Testis (tissue), 2 donors: ENCODE measurements at regions not wholly inside any gene's neighbourhood (a gene's known extent, or its start where the extent isn't known, plus 50 kb on each side); places are given as distances from the start of the nearest gene placed in this dataset.

Experiments used
- DNase-seq: peaks from one replicate; pipeline ENCODE4 v3.0.0-alpha.2; 2019
- H3K27ac ChIP-seq, 2 donors: fragments of 200-600 bp; sonication (generic); one replicate each; pipeline ENCODE4 v1.5.1; 2019
- H3K27me3 ChIP-seq: fragments of 200-600 bp; sonication (generic); one replicate; pipeline ENCODE4 v1.5.1; 2019
- H3K36me3 ChIP-seq: fragments of 200-600 bp; sonication (generic); one replicate; pipeline ENCODE4 v1.5.1; 2017; ENCODE audit warnings: low read depth; ENCODE audit errors: missing control alignments
- H3K4me1 ChIP-seq: fragments of 200-600 bp; sonication (generic); one replicate; pipeline ENCODE4 v1.5.1; 2019
- H3K4me3 ChIP-seq, 2 donors: fragments of 200-600 bp; sonication (generic); one replicate each; pipeline ENCODE4 v1.5.1; 2017 to 2019
- H3K9me3 ChIP-seq: fragments of 200-600 bp; sonication (generic); one replicate; pipeline ENCODE4 v1.5.1; 2017
- POLR2A ChIP-seq: fragments of 450-650 bp; IDR thresholded peaks from one replicate; pipeline ENCODE4 v1.6.1; 2017; ENCODE audit warnings: antibody characterized with exemption, mild to moderate bottlenecking, moderate library complexity
- WGBS, 2 donors: methylation state at CpG; one replicate each; pipeline ENCODE4 v1.1.5; 2018; 5-methylcytosine and 5-hydroxymethylcytosine counted together
- intact Hi-C: fragments of 100-400 bp; cut with DNase I; formaldehyde crosslinking; loops from one replicate; pipeline ENCODE4 v1.15.1; 2023; ENCODE audit warnings: low total_unique reads
- TF ChIP-seq, protein P1 (sequence below), 3 experiments: fragments of 450-650 bp in 2 of 3; fragments of 200-600 bp in 1 of 3; sonication (generic) in 1 of 3; IDR thresholded peaks; one replicate each; pipeline ENCODE4 v1.5.1; 2016 to 2019; ENCODE audit warnings: antibody characterized with exemption in 3 of 3, mild to moderate bottlenecking in 2 of 3, moderate library complexity in 1 of 3

- Histone ChIP-seq H3K27me3 (no peaks in the 10 kb centered on the region), H3K9me3 (no peaks in the 10 kb centered on the region), H3K4me3 (no peak overlapping the region), H3K36me3 (no peaks in the 10 kb centered on the region), H3K27ac (no peak overlapping the region), H3K4me1 (no peaks in the 10 kb centered on the region)
- no peak for TF ChIP-seq POLR2A
- TF ChIP-seq, protein P1, sequence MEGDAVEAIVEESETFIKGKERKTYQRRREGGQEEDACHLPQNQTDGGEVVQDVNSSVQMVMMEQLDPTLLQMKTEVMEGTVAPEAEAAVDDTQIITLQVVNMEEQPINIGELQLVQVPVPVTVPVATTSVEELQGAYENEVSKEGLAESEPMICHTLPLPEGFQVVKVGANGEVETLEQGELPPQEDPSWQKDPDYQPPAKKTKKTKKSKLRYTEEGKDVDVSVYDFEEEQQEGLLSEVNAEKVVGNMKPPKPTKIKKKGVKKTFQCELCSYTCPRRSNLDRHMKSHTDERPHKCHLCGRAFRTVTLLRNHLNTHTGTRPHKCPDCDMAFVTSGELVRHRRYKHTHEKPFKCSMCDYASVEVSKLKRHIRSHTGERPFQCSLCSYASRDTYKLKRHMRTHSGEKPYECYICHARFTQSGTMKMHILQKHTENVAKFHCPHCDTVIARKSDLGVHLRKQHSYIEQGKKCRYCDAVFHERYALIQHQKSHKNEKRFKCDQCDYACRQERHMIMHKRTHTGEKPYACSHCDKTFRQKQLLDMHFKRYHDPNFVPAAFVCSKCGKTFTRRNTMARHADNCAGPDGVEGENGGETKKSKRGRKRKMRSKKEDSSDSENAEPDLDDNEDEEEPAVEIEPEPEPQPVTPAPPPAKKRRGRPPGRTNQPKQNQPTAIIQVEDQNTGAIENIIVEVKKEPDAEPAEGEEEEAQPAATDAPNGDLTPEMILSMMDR (IDR thresholded peaks at IDR 0.05) = no peak
- DNase-seq = no peak
- WGBS, 2 donors = 79 to 81% methylated on average over 14 to 20 of the region's 20 CpGs
- intact Hi-C loops = no loop called here
Observed at GRCh38 chr22:49323751-49324415, 503.8 kb downstream of the BRD1 start.

GRCh38 chr22:49322861-49323622, 504.6 kb downstream of the BRD1 start:
- Histone ChIP-seq H3K9me3 (no peaks in the 10 kb centered on the region), H3K4me3 (no peak overlapping the region), H3K36me3 (no peaks in the 10 kb centered on the region), H3K27me3 (no peaks in the 10 kb centered on the region), H3K4me1 (no peaks in the 10 kb centered on the region), H3K27ac (no peak overlapping the region)
- no peak for TF ChIP-seq POLR2A
- TF ChIP-seq, protein P1 (IDR thresholded peaks at IDR 0.05) = no peak
- DNase-seq = no peak
- 83 to 84% methylated on average over 9 to 11 of the region's 11 CpGs for WGBS, 2 donors
- intact Hi-C loops = no loop called here

GRCh38 chr22:49322231-49322630, 505.4 kb downstream of the BRD1 start:
- no peaks in the 10 kb centered on the region for H3K36me3 ChIP-seq
- H3K27ac ChIP-seq = no peak overlapping the region
- no peak for TF ChIP-seq POLR2A
- TF ChIP-seq, protein P1 (IDR thresholded peaks at IDR 0.05) = no peak
- peak; percentile 9 for DNase-seq
- H3K4me1 ChIP-seq = no peaks in the 10 kb centered on the region
- no peaks in the 10 kb centered on the region for H3K9me3 ChIP-seq
- H3K27me3 ChIP-seq = no peaks in the 10 kb centered on the region
- no peak overlapping the region for H3K4me3 ChIP-seq
- WGBS, 2 donors = 79 to 84% methylated on average over 13 of the region's 13 CpGs
- intact Hi-C loops = no loop called here

DNA sequence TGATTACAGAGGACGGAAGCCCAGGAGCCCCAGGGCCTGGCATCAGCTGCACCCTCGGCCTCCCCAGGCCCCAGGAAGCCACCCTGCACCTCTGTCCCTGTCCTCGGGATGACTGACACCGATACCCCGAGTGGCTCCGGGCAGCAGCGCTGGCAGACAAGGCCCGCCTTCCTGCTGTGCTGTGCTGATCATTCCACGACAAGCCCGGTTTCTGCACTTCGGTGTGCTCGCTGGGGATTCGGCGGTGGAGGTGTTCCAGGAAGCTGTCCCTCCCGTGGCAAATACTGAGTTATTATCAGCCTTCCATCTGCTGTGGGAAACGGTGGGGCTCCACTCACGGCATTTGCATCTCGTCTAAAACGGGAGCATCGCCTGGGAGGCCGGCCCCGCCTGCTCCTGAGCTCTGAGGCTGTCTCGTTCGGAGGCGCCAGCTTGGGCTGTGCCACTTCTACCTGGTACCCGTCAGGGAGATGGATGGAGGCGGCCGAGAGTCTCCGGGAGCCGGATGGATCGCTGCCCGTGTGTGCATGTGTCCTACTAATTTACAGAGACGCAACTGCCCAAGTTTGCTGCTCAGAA, 506.1 kb downstream of the BRD1 start:
- Histone ChIP-seq H3K9me3 (no peaks in the 10 kb centered on the region), H3K4me1 (no peaks in the 10 kb centered on the region), H3K36me3 (no peaks in the 10 kb centered on the region), H3K27me3 (no peaks in the 10 kb centered on the region), H3K27ac (no peak overlapping the region), H3K4me3 (no peak overlapping the region)
- intact Hi-C loops = no loop called here
- 80 to 87% methylated on average over 21 to 33 of the region's 33 CpGs for WGBS, 2 donors
- DNase-seq = peak; percentile 7
- no peak for TF ChIP-seq POLR2A
- TF ChIP-seq, protein P1 (IDR thresholded peaks at IDR 0.05) = no peak
